Activated naive CD8-positive, alpha-beta T cell treated with anti-CD3 and anti-CD28 coated beads, Interleukin-2, amount 10 ng/mL, durations not matched to agents 7 days and 5 days (primary cell): ENCODE measurements at regions not wholly inside any gene's neighbourhood (a gene's known extent, or its start where the extent isn't known, plus 50 kb on each side); places are given as distances from the start of the nearest gene placed in this dataset.

Experiments
- ATAC-seq: fragments of 150-1000 bp; cut with Tn5 transposase; one replicate; pipeline ENCODE4 v1.10.0; 2021; ENCODE audit warnings: low read depth, moderate library complexity
- POLR2A ChIA-PET: fragments of 350-600 bp; sonication (Branson Sonifier 250); formaldehyde crosslinking; loops from one replicate; lab custom pipeline; 2021; ENCODE audit warnings: antibody characterized with exemption; lab: Charles Lee
- DNase-seq: peaks from one replicate; pipeline ENCODE4 v3.0.0; 2021
- H3K27ac Mint-ChIP-seq: one replicate; pipeline ENCODE4 v1.8.0; 2022; ENCODE audit warnings: mild to moderate bottlenecking, mixed read lengths
- H3K27me3 Mint-ChIP-seq: one replicate; pipeline ENCODE4 v1.8.0; 2022; ENCODE audit warnings: mild to moderate bottlenecking, moderate library complexity, mixed read lengths
- H3K36me3 Mint-ChIP-seq: one replicate; pipeline ENCODE4 v1.8.0; 2021; ENCODE audit warnings: mild to moderate bottlenecking, mixed read lengths
- H3K4me1 Mint-ChIP-seq: one replicate; pipeline ENCODE4 v1.8.0; 2021; ENCODE audit warnings: mixed read lengths
- H3K4me3 Mint-ChIP-seq: one replicate; pipeline ENCODE4 v1.8.0; 2022; ENCODE audit warnings: mild to moderate bottlenecking, moderate library complexity, mixed read lengths
- H3K9me3 Mint-ChIP-seq: one replicate; pipeline ENCODE4 v1.8.0; 2021; ENCODE audit warnings: mixed read lengths

DNA sequence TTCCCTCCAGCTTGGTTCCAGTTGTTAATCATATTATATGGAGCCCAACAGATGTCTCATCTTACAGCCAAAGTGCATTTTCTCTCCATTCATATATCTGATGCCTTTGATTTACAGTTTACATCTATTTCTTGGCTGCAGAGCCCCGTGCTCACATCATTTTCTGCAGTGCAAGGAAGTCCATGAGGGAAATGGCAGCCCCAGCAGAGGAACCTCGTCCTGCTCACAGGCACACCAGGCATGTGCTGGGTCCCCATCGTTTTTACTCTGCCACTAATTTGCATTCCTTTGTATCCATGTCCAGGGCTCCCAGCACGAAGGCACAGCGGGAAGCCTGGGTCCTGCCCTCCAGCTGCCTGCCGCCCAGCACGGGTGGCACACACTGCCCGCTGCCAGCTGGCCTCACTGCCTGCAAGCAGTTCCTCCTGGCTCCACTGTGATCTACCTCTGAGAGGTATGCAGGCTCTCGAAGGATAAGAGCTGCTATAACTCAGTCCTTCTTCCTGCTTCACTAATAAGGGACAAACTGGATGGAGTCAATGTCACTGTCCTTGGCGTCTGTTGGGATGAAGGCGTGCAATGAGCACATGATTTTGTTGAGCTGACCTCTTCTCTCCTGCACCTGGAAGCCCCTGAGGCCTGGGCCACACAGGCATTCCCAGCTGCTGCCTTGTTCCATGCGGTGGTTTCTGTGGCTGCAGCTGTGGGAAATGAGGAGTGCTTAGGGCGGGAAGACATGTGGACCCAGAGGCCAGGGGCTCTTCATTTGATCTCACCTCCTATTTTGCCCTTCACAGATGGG is 583.6 kb upstream of the MGMT start:
- Mint-ChIP-seq H3K4me1 (no peaks in the 10 kb centered on the region), H3K9me3 (peaks cover 2% of the 10 kb centered on the region), H3K36me3 (no peaks in the 10 kb centered on the region), H3K27me3 (peaks cover 5% of the 10 kb centered on the region), H3K27ac (no peak overlapping the region), H3K4me3 (no peak overlapping the region)
- POLR2A ChIA-PET = no interaction called here
- DNase-seq (no peak), ATAC-seq (no peak)

DNA sequence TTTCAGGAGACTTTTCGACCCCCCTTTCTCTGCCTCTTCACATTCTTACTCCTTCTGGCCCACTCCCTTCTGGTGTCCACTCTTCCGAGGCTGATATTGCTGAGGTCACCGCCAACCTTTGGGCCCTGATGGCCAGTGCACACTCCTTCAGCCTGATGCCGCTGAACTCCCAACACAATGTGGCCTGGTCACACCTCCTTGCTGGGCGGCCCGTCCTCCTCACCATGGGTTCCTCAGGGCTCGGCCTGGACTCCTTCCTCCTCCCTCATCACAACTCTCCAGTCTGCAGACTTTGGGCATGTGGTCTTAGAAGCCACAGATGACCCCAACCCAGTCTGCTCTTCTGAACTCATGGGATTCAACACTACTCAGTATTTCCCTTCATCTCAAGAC is 583.0 kb upstream of the MGMT start:
- POLR2A ChIA-PET = no interaction called here
- H3K9me3 Mint-ChIP-seq = peaks cover 2% of the 10 kb centered on the region
- H3K4me3 Mint-ChIP-seq = no peak overlapping the region
- H3K36me3 Mint-ChIP-seq = no peaks in the 10 kb centered on the region
- no peak overlapping the region for H3K27ac Mint-ChIP-seq
- peaks cover 9% of the 10 kb centered on the region for H3K27me3 Mint-ChIP-seq
- DNase-seq (no peak), ATAC-seq (no peak)
- no peaks in the 10 kb centered on the region for H3K4me1 Mint-ChIP-seq

DNA sequence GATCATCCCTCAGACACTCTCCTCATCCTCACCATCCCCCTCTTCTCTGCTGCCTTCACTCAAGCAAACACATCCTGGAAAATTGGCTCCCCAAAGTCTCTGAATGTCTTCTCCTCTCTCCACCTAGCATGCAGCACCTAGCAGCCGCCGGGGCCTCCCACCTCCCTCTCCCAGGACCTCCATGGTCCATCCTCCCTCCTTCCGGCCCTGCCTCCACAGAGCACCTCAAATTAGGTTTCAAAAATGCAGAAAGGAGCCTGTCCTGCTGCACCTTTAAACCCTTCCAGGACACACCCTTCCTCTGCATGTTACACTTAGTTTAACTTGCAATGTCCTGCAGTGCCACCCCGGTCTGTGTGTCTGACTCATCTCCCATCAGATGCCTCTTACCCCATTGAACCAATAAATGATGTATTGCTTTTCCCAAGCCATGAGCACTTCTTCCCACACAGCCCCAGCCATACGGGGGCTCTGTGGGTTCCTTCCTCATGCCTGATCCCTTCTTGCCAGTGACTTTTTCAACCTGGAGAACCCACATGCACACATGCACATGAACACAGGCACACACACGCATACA is 582.5 kb upstream of the MGMT start:
- POLR2A ChIA-PET = no interaction called here
- no peak for ATAC-seq

DNA sequence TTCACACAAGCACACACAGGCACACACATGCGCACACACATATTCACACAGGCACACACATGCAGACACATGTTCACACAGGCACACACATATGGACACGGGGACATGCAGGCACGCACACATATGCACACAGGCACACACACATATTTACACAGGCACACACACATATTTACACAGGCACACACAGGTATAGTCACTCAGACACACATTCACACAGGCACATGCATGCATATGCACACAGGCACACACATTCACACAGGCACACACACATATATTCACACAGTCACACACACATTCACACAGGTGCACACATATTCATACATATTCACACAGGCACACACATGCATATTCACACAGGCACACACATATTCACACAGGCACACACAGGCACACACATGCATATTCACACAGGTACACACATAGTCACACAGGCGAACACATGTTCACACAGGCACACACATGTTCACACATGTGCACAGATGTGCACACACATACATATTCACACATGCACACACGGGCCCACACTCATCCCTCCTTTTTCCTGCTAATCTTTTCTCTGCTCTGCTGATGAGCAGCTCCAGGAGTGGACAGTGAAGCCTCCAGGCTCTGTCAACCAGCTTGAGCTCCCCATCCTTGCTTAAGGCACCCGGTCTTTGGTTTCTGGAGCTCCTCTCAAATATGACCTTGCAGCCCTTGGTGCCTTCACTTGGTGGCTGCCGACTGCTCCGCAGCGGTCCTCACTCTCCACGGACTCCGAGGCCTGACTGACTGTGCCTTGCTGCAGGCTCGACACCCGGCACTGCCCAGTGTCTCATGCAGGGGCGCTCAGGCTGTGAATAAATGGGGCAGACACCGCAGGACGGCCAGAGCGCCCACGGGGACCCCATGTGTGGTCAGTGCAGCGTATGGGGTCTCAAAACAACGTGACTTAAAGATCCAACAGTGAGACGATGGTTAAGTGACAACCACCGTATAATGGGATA is 581.2 kb upstream of the MGMT start:
- Mint-ChIP-seq H3K9me3 (peaks cover 2% of the 10 kb centered on the region), H3K36me3 (no peaks in the 10 kb centered on the region), H3K27me3 (peaks cover 6% of the 10 kb centered on the region), H3K4me1 (no peaks in the 10 kb centered on the region), H3K27ac (no peak overlapping the region), H3K4me3 (no peak overlapping the region)
- ATAC-seq = no peak
- no peak for DNase-seq
- POLR2A ChIA-PET = no interaction called here

More for the DNA sequence above, 582.5 kb upstream of the MGMT start:
- H3K9me3 Mint-ChIP-seq = peaks cover 2% of the 10 kb centered on the region
- no peaks in the 10 kb centered on the region for H3K36me3 Mint-ChIP-seq
- H3K4me1 Mint-ChIP-seq = no peaks in the 10 kb centered on the region
- no peak for DNase-seq
- peaks cover 9% of the 10 kb centered on the region for H3K27me3 Mint-ChIP-seq
- H3K4me3 Mint-ChIP-seq = no peak overlapping the region
- no peak overlapping the region for H3K27ac Mint-ChIP-seq

- DNase-seq = no peak
- Mint-ChIP-seq H3K4me1 (no peaks in the 10 kb centered on the region), H3K9me3 (peaks cover 2% of the 10 kb centered on the region), H3K4me3 (no peak overlapping the region), H3K27ac (no peak overlapping the region), H3K36me3 (no peaks in the 10 kb centered on the region), H3K27me3 (peaks cover 7% of the 10 kb centered on the region)
- ATAC-seq = no peak
- POLR2A ChIA-PET = no interaction called here
These were observed 579.2 kb upstream of the MGMT start for GRCh38 chr10:128887856-128888255.

DNA sequence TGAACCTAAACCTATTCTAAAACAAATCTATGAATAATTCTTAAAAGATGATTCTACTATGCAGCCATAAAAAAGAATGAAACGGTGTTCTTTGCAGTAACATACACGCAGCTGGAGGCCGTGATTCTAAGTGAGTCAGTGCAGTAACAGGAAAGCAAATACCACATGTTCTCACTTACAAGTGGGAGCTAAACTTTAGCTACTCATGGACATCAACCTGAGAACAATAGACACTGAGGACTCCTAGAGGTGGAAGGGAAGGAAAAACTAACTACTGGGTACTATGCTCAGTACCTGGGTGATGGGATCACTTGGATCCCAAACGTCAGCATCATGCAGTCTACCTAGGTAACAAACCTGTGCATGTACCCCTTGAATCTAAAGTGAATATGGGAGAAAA is 575.0 kb upstream of the MGMT start:
- Mint-ChIP-seq H3K36me3 (no peaks in the 10 kb centered on the region), H3K27me3 (peaks cover 10% of the 10 kb centered on the region), H3K4me3 (no peak overlapping the region), H3K4me1 (no peaks in the 10 kb centered on the region), H3K9me3 (peaks cover 2% of the 10 kb centered on the region), H3K27ac (no peak overlapping the region)
- POLR2A ChIA-PET = no interaction called here
- DNase-seq (no peak), ATAC-seq (no peak)

DNA sequence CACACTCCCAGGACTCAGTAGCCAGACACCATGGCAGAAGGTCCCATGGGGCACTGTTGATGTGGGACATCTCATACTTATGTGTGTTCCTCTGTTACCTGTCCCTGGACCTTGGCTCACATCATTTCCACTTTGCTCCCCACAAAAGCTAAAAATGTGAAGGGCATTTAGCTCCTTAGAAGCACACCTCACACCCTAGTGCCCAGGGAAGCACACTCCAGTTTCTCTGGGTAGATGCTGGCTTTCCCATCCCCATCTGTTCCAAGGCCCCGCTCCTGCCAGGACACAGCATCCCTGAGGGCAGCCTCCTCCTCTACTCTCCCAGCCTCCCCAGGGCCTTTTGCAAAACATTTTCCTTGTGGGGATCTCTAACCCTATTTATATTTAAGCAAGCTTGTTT is 572.4 kb upstream of the MGMT start:
- H3K27ac Mint-ChIP-seq = no peak overlapping the region
- H3K4me3 Mint-ChIP-seq = no peak overlapping the region
- DNase-seq = no peak
- no peak for ATAC-seq
- no peaks in the 10 kb centered on the region for H3K9me3 Mint-ChIP-seq
- no peaks in the 10 kb centered on the region for H3K36me3 Mint-ChIP-seq
- H3K4me1 Mint-ChIP-seq = no peaks in the 10 kb centered on the region
- H3K27me3 Mint-ChIP-seq = peaks cover 7% of the 10 kb centered on the region
- POLR2A ChIA-PET = no interaction called here

- Mint-ChIP-seq H3K4me3 (no peak overlapping the region), H3K27me3 (peaks cover 7% of the 10 kb centered on the region), H3K9me3 (no peaks in the 10 kb centered on the region), H3K4me1 (no peaks in the 10 kb centered on the region), H3K36me3 (no peaks in the 10 kb centered on the region), H3K27ac (no peak overlapping the region)
- ATAC-seq = no peak
- POLR2A ChIA-PET = no interaction called here
- DNase-seq = no peak
These were observed 571.6 kb upstream of the MGMT start for GRCh38 chr10:128895473-128895872.

DNA sequence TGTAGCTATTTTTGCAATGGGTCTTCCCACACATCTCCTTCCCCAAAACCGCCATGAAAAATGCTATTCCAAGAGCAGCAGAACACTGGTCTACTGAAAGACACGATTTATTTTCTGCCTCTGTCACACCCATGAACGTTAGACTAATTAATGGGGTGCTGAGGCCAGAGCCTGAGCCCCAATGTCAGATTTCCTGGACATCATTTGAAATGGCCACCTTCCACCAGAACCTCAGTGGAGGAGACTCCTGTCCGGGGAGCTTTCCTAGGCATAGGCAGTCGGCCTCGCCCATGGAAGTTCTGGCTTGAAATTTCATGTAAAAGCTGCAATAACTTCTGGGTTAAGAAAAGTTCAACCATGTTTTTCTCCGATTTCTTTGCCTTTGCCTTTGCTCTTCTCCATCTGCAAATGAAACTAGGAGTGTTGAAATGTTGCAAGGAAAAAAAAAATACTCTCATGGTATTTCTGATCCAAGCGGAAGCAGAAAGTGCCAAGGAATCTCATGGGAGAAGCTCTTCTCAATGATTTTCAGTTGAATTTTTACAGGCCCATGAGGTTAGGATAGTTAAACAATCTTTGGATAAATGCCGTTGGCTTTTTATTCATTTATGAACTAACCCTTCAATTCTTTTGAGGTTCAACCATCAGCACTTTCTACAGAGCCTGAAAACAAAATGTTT is 570.8 kb upstream of the MGMT start:
- no peaks in the 10 kb centered on the region for H3K9me3 Mint-ChIP-seq
- no peaks in the 10 kb centered on the region for H3K36me3 Mint-ChIP-seq
- peaks cover 7% of the 10 kb centered on the region for H3K27me3 Mint-ChIP-seq
- H3K4me3 Mint-ChIP-seq = no peak overlapping the region
- ATAC-seq (no peak), DNase-seq (no peak)
- no peaks in the 10 kb centered on the region for H3K4me1 Mint-ChIP-seq
- no peak overlapping the region for H3K27ac Mint-ChIP-seq
- POLR2A ChIA-PET = no interaction called here

- H3K4me1 Mint-ChIP-seq = peaks cover under 1% of the 10 kb centered on the region
- H3K27ac Mint-ChIP-seq = no peak overlapping the region
- H3K4me3 Mint-ChIP-seq = no peak overlapping the region
- DNase-seq (no peak), ATAC-seq (no peak)
- POLR2A ChIA-PET = no interaction called here
- peaks cover 7% of the 10 kb centered on the region for H3K27me3 Mint-ChIP-seq
- no peaks in the 10 kb centered on the region for H3K9me3 Mint-ChIP-seq
- no peaks in the 10 kb centered on the region for H3K36me3 Mint-ChIP-seq
These were observed 570.1 kb upstream of the MGMT start for GRCh38 chr10:128896963-128897362.

- POLR2A ChIA-PET = no interaction called here
- H3K4me3 Mint-ChIP-seq = no peak overlapping the region
- peaks cover 9% of the 10 kb centered on the region for H3K27me3 Mint-ChIP-seq
- no peaks in the 10 kb centered on the region for H3K36me3 Mint-ChIP-seq
- ATAC-seq (no peak), DNase-seq (no peak)
- H3K4me1 Mint-ChIP-seq = peaks cover 2% of the 10 kb centered on the region
- no peak overlapping the region for H3K27ac Mint-ChIP-seq
- no peaks in the 10 kb centered on the region for H3K9me3 Mint-ChIP-seq
These were observed 569.5 kb upstream of the MGMT start for GRCh38 chr10:128897401-128898129.

DNA sequence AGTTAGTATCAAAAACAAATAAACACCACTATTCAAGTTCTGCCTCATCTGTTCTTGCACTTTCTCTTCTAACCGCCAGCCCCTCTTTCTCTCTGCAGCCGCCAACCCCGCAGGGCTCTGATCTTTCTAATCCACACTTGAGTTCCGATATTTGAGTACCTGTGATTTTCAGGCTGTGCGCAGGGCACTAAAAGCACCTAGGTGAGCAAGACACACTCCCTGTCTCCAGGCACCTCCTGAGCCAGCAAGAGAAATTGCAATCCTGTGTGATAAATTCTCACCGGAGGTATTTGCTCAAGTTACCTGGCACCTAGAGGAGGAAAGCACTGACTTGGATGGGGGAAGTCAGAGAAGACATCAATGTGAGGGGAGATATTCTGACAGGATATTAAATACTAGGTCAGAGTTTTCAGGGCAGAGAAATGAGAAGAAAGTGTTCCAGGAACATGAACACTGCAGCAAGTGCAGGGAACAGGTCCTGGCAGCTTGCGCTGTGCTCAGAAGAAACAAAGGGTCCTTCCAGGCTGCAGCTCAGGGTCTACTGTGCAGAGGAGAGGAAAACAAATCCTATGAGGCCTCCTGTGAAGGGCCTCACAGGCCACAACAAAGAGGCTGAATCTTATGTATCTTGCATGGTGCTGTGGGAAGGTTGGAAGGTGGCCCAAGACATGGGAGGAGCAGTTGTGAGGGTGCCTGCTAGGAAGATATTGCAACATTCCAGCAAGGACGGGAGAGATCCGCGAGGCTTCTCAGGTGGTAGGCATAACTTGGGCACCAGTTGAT is 568.7 kb upstream of the MGMT start:
- Mint-ChIP-seq H3K27ac (no peak overlapping the region), H3K36me3 (no peaks in the 10 kb centered on the region), H3K9me3 (no peaks in the 10 kb centered on the region), H3K27me3 (peaks cover 8% of the 10 kb centered on the region), H3K4me3 (no peak overlapping the region), H3K4me1 (peaks cover 2% of the 10 kb centered on the region)
- no peak for DNase-seq
- POLR2A ChIA-PET = no interaction called here
- no peak for ATAC-seq
